Upper lobe of left lung (tissue), 4 donors: ENCODE measurements at regions not wholly inside any gene's neighbourhood (a gene's known extent, or its start where the extent isn't known, plus 50 kb on each side); places are given as distances from the start of the nearest gene placed in this dataset.

Experiments used
- CTCF ChIP-seq, 6 experiments: fragments of 450-650 bp in 4 of 6; fragments of 200-600 bp in 2 of 6; sonication (generic) in 2 of 6; IDR thresholded peaks; one replicate each; pipeline ENCODE4 v1.5.1; 2016 to 2019; ENCODE audit warnings: antibody characterized with exemption in 6 of 6
- EP300 ChIP-seq, 4 donors: sonication (generic); formaldehyde crosslinking; IDR thresholded peaks; one replicate each; pipeline ENCODE4 v1.5.1; 2017; ENCODE audit warnings: antibody characterized with exemption in 4 of 4, control low read depth in 2 of 4
- POLR2A ChIP-seq, 4 donors: fragments of 450-650 bp; IDR thresholded peaks; one replicate each; pipeline ENCODE4 v1.5.1; 2016 to 2017; ENCODE audit warnings: antibody characterized with exemption in 4 of 4, mild to moderate bottlenecking in 2 of 4
- POLR2AphosphoS5 ChIP-seq, 2 donors: sonication (generic); formaldehyde crosslinking; IDR thresholded peaks; one replicate each; pipeline ENCODE4 v1.5.1; 2017; ENCODE audit warnings: antibody characterized with exemption in 2 of 2

- TF ChIP-seq POLR2AphosphoS5 (IDR thresholded peaks at IDR 0.05) (no peak), POLR2A (IDR thresholded peaks at IDR 0.05) (no peak), CTCF (IDR thresholded peaks at IDR 0.05) (no peak), EP300 (IDR thresholded peaks at IDR 0.05) (no peak)
Observed at GRCh38 chr9:25917731-25918362, 239.6 kb upstream of the TUSC1 start.
